ENCODE measurements at regions not wholly inside any gene's neighbourhood (a gene's known extent, or its start where the extent isn't known, plus 50 kb on each side); places are given as distances from the start of the nearest gene placed in this dataset.

- TF ChIP-seq CTCF (conservative IDR thresholded peaks at IDR 0.05; ENCODE audit: low read depth, low read length) (no peak), EZH2 (IDR thresholded peaks at IDR 0.05; ENCODE audit: borderline replicate concordance, low read depth, low read length, poor library complexity, severe bottlenecking) (no peak)
Measured at GRCh38 chr1:116834595-116834994, 75.1 kb upstream of the PTGFRN start.
